Ovary (tissue), 7 donors: ENCODE measurements at regions not wholly inside any gene's neighbourhood (a gene's known extent, or its start where the extent isn't known, plus 50 kb on each side); places are given as distances from the start of the nearest gene placed in this dataset.

Experiments
- DNase-seq, 5 donors: peaks; one replicate each; pipeline ENCODE4 v3.0.0-alpha.2; 2019 to 2020
- H3K27ac ChIP-seq, 2 donors: fragments of 200-600 bp; one replicate each; pipeline versions ENCODE4 v1.5.1 to v1.8.0; 2019 to 2022
- H3K27me3 ChIP-seq: fragments of 200-600 bp; one replicate; pipeline ENCODE4 v1.8.0; 2022
- H3K36me3 ChIP-seq: fragments of 200-600 bp; sonication (generic); one replicate; pipeline ENCODE4 v1.5.1; 2019
- H3K4me1 ChIP-seq: one replicate; pipeline ENCODE4 v1.8.1; 2013; ENCODE audit warnings: mild to moderate bottlenecking, moderate library complexity; ENCODE audit not compliant: insufficient read depth
- H3K4me3 ChIP-seq: fragments of 200-600 bp; sonication (generic); one replicate; pipeline ENCODE4 v1.5.1; 2017
- H3K9me3 ChIP-seq, 2 donors: fragments of 200-600 bp in 1 of 2; sonication (generic) in 1 of 2; one replicate each; pipeline versions ENCODE4 v1.5.1 to v1.8.1; 2013 to 2019; ENCODE audit warnings: mild to moderate bottlenecking in 1 of 2, moderate library complexity in 1 of 2
- CTCF ChIP-seq, 3 donors: fragments of 450-650 bp in 2 of 3; fragments of 200-600 bp in 1 of 3; IDR thresholded peaks; one replicate each; pipeline versions ENCODE4 v1.5.1 to v1.8.0; 2016 to 2022; ENCODE audit warnings: antibody characterized with exemption in 3 of 3, mild to moderate bottlenecking in 1 of 3
- EP300 ChIP-seq: sonication (generic); formaldehyde crosslinking; IDR thresholded peaks from one replicate; pipeline ENCODE4 v1.6.1; 2017; ENCODE audit warnings: antibody characterized with exemption
- POLR2A ChIP-seq: fragments of 450-650 bp; IDR thresholded peaks from one replicate; pipeline ENCODE4 v1.6.1; 2017; ENCODE audit warnings: antibody characterized with exemption, mild to moderate bottlenecking, moderate library complexity
- WGBS, 3 donors: extraction: QIAGEN DNeasy Blood & Tissue Kit in 1 of 3; methylation state at CpG; one replicate each; pipeline versions ENCODE4 v1.1.5 to v1.1.7; 2013 to 2017; 5-methylcytosine and 5-hydroxymethylcytosine counted together
- intact Hi-C, 4 donors: fragments of 100-400 bp; cut with DNase I; formaldehyde crosslinking; loops; one replicate each; pipeline versions ENCODE4 v1.11.0 to v1.15.1; 2022 to 2023
- donor health status: DM: no; HTN: no; CAD: no; lungs with moderate emphysema.
- donor health status: DM: no; HTN: no; CAD: no.
- donor health status: Bipolar disorder and iron deficiency.
- donor health status: DM: no; HTN: no; CAD: no.
- donor health status: DM: yes; HTN: yes; CAD: no.

DNA sequence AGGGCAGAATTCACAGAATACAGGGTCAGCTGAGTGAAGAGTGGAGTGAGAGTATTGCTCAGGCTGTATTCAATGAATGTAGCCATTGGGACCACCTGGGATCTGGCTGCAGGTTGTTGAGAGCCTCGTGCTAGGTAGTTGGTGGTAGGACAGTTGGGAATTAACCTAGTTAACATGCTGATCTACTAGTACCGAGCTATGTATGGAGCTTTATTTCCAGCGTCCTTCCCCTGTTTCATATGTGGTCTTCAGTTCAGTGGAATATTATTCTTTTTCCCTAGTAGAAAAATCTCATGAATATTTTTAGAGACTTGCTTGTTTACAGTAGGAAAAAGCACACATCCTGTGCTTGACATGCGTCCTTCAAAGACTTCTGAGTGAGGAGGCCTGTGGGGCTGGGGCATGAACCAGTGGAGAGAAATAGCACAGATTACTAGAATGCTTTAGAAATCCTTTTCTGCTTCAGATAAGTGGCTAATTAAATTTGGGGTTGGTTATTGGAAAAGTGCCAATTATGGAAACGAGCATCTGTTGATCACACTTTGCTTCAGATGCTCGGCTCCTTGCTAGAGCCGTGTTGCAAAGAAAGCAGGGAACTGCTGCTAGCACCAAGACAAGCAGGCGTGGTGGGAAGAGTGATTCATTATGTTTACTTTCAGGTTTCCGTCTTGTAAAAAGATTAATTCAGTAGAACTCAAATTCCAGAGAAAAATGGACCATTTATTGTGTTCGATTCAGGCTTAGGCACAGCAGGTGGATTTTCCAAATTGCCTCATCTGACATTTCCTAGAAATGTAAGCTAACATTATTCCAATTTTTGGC is 53.6 kb downstream of the ARF6 start:
- intact Hi-C loops, result no loop called here
- Histone ChIP-seq H3K9me3 (no peaks in the 10 kb centered on the region), H3K4me1 (no peaks in the 10 kb centered on the region), H3K4me3 (no peak overlapping the region), H3K36me3 (no peaks in the 10 kb centered on the region), H3K27me3 (no peaks in the 10 kb centered on the region), H3K27ac (no peak overlapping the region)
- WGBS, 3 donors, result 30 to 44% (median 34%) methylated on average over 10 of the region's 10 CpGs
- TF ChIP-seq POLR2A, result no peak
- TF ChIP-seq EP300, result no peak
- DNase-seq, result no peak

DNA sequence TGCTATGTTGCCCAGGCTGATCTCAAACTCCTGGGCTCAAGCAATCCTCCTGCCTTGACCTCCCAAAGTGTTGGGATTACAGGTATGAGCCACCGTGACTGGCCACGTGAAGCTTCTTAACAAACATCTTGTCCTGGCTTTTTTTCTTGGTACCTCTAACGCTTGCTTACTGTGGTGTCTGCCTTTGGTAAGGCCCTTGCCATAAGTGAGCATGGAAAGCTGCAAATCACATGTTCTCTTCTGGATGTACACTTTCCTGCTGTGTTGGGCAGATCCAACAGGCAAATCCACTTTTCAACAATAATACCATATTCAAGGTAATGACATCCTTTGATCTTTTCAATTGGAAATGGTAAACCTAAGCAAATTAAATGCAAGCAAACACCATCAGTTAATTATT is 54.6 kb downstream of the ARF6 start:
- WGBS, 3 donors, result 89 to 93% (median 89%) methylated on average over 3 of the region's 3 CpGs
- DNase-seq, result no peak
- Histone ChIP-seq H3K36me3 (no peaks in the 10 kb centered on the region), H3K4me3 (no peak overlapping the region), H3K27ac (no peak overlapping the region), H3K9me3 (no peaks in the 10 kb centered on the region), H3K27me3 (no peaks in the 10 kb centered on the region), H3K4me1 (no peaks in the 10 kb centered on the region)
- TF ChIP-seq CTCF (IDR thresholded peaks at IDR 0.05) (no peak), POLR2A (no peak), EP300 (no peak)
- intact Hi-C loops, result no loop called here

DNA sequence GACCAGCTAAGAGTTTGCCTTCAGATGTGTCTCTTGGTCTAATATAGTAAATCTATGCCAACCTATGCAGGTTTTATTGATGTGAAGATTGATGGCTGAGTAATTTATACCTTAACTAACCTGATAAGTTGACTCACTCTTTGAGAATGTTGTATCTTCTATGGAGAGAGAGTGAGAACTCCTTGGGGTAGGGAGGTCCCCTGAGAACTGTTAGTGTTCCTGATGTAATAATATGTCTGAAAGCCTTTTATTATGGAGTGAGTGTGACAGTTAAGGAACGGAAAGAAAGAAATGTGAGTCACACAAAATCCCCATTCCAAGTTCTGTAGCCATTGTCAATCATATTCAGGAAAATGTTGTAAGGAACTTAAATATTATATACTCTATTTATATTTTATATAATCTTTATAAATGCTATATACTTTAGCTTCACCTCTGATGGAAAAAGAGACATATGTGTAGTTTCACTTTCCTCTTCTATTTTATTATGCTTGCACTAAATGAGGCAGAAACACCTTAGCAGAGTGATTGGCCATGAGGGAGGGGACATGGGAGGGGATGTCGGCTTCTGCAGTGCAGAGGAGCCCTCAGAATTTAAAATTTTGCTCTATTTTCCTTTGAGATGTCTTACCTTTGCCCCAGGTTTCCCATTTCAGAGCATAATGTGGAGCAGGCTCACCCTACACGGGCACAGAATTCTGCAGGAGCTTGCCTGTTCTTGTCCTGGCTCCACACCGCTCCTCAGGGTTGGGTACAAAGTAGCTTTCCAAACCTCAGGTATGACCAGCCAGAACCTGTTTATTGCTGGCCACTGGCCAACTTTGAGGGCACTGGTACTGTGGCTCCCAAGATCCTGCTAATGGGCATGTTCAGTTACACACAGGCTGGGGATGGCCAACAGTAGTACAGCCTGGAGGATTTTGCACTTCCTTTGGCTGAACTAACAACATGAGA is 57.7 kb downstream of the ARF6 start:
- Histone ChIP-seq H3K4me1 (no peaks in the 10 kb centered on the region), H3K36me3 (no peaks in the 10 kb centered on the region), H3K9me3 (no peaks in the 10 kb centered on the region), H3K4me3 (no peak overlapping the region), H3K27ac (no peak overlapping the region), H3K27me3 (no peaks in the 10 kb centered on the region)
- 86 to 87% (median 86%) methylated on average over 4 of the region's 4 CpGs for WGBS, 3 donors
- no peak for TF ChIP-seq EP300
- TF ChIP-seq CTCF (IDR thresholded peaks at IDR 0.05), result no peak
- no peak for TF ChIP-seq POLR2A
- DNase-seq, result no peak
- intact Hi-C loops, result no loop called here

- DNase-seq, result no peak
- H3K4me3 ChIP-seq, result no peak overlapping the region
- no peaks in the 10 kb centered on the region for H3K4me1 ChIP-seq
- TF ChIP-seq EP300 (no peak), CTCF (IDR thresholded peaks at IDR 0.05) (no peak), POLR2A (no peak)
- WGBS, 3 donors, result 92 to 96% (median 94%) methylated on average over 1 of the region's 1 CpG
- H3K9me3 ChIP-seq, result no peaks in the 10 kb centered on the region
- no peaks in the 10 kb centered on the region for H3K27me3 ChIP-seq
- intact Hi-C loops, result no loop called here
- no peaks in the 10 kb centered on the region for H3K36me3 ChIP-seq
- no peak overlapping the region for H3K27ac ChIP-seq
These were observed 58.3 kb downstream of the ARF6 start for GRCh38 chr14:49951229-49951607.
